ENCODE measurements at regions not wholly inside any gene's neighbourhood (a gene's known extent, or its start where the extent isn't known, plus 50 kb on each side); places are given as distances from the start of the nearest gene placed in this dataset.
A peak's percentile ranks its signal among the peaks of the same experiment; 100 is the strongest.
"Not testable (repeated sequence)": the region's sequence is repeated elsewhere in the genome, so short reads cannot be mapped to it uniquely, and the experiment has no call there.

DNA sequence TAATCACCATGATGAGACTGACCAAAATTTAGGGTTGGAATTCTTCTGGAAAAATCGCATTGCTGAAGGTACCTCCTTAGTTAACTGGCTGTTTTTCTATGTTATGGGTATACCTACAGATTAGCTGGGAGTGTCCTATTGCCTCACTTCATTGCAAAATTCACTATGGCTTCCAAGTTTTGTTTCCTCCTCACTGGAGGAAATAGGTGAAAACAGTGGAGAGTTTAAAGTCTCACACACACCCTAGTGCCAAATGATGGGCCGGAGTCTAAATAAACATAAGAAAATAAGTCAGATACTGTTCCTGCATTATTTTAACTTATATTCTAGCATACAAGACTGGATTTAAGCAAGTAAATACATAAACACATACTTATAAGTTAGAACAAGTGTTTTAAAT, 98.2 kb downstream of the AHR start:
- no peak for DNase-seq

GRCh38 chr7:17401791-17402627, 103.6 kb downstream of the AHR start:
- no peak for DNase-seq

DNA sequence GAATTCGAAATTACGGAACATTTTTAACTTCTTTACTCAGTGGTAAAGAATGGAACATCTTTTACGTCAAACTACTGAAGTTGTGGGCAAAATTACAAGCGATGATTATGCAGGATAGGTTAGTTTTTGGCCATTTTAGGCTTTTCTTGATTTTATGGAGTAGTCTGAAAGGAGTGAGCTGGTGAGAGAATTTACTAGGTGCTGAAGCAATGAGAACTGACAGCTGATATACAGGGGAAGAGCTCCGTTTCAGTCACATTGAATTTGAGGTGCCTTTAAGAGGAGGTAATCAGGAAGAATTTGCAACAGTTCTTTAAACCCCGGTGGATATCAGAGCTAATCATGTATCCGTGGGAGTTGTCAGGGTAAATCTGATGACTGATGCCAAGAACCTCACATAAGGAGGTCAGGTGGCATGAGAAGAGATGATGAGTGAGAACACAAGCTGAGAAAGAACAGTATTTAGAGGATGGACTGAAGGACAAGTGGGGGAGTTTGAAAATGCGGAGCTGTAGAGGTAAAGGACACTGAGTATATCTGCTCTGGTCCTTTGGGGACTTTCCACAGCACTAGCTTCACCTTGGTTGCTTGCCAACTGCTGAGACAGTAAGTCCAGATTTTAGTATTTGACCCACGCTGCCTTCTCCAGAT, 104.3 kb downstream of the AHR start:
- DNase-seq, result no peak

GRCh38 chr7:17404006-17404405, 105.6 kb downstream of the AHR start:
- no peak for DNase-seq

- DNase-seq, result no peak
Measured at GRCh38 chr7:17405786-17406185, 107.3 kb downstream of the AHR start.

DNA sequence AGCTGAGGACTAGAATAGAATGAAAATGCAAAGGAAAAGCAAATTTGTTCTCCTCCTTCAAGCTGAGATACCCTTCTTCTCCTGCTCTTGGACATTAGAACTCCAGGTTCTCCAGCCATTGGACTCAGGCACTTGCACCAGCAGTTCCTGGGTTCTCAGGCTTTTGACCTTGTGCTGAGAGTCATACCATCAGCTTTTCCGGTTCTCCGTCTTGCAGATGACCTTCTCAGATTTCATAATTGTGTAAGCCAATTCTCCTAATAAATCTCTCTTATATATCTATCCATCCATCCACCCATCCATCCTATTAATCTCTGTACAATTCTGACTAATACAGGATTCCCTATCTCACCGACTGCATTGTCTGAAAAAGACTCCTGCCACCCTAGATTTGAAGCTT, 108.3 kb downstream of the AHR start:
- DNase-seq, result no peak

DNA sequence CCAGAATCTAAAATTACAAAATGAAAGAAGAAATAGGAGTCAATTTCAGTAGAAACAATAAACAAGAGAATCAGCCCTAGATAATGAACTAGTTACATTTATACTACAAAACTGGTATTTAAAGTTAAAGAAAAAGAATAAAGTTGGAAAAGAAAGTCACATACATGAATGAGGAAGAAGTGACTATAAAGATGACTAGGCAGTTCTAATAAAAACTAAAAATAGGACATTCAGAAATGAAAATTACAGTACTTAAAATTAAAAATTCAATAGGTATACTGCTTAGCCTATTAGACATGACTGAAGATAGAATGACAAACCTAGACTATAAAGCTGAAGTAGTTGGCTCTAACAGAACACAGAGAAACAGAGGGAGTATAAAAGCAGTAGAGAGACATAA, 108.8 kb downstream of the AHR start:
- DNase-seq, result no peak

DNA sequence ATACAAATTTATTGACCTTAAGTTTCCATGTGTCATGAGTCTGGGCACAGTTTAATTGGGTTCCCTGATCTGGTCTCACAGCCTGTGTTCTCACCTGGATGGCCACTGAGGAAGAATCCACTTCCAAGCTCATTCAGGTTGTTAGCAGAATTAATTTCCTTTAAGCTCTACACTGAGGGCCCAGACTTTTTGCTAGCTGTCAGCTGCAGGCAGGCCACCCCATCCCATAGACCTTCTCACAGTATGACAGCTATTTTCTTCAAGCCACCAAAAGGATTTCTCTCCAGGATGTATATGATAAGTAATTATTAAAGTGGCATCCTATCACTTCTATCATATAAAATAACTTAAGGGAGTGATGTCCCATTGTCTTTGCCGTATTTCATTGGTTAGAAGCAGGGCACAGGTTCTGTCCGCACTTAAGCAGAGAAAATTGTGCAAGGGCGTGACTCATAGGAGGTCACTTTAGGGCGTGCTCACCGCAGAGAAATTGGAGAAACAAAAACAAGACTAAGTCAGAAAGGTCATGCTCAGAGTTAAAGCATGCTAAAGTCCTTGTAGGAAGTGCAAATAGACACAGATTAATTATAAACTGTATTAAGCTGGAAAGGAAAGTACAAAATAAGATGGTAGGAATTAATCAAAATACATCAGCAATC, 109.9 kb downstream of the AHR start:
- peak; percentile 29 for DNase-seq

DNA sequence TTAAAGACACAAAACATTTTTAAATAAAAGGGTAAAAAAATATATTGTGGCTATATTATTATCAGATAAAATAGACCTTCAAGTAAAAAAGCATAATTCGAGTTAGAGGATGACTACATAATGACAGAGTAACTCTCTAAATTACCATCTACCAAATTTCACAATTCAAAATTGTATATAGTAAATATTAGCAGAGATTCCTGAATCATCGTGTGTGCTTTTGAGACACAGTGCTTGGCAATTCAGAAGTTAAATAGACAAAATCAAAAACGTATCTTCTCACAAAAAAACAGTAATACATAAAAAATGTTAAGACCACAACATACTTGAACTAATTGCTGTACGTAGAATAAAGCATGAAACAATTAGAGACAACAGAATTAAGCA, 110.4 kb downstream of the AHR start:
- no peak for DNase-seq

DNA sequence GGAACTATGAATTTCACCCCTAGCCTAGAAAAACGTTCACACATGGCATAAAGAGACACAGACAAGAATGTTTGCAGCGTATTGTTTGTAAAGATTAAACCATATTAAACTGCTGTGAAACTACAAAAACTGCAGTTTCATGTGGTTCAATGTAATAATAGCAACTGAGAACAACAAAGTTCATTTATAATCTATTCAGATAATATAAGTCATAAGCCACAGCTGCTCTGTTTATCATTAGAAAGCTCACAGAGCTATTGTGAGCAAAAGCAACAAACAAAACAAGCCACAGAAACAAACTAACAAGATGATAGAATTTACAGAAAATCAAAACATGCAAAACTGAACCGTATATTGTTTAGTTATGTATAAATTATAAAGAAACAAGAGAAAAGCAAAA, 113.5 kb downstream of the AHR start:
- DNase-seq, result no peak

GRCh38 chr7:17412883-17413282, 114.4 kb downstream of the AHR start:
- no peak for DNase-seq

DNA sequence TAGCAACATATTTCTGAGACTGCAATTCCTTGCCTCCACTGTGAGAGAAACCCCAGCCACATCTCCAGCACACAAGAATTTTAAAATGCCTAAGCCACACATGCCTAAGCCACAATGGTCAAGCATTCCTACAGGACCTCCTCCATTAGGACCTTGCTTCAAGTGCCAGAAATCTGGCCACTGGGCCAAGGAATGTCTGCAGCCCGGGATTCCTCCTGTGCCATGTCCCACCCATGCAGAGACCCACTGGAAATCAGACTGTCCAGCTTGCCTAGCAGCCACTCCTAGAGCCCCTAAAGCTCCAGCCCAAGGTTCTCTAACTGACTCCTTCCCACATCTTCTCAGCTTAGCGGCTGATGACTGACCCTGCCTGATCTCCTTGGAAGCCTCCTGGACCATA, 117.5 kb downstream of the AHR start:
- DNase-seq, result no peak

DNA sequence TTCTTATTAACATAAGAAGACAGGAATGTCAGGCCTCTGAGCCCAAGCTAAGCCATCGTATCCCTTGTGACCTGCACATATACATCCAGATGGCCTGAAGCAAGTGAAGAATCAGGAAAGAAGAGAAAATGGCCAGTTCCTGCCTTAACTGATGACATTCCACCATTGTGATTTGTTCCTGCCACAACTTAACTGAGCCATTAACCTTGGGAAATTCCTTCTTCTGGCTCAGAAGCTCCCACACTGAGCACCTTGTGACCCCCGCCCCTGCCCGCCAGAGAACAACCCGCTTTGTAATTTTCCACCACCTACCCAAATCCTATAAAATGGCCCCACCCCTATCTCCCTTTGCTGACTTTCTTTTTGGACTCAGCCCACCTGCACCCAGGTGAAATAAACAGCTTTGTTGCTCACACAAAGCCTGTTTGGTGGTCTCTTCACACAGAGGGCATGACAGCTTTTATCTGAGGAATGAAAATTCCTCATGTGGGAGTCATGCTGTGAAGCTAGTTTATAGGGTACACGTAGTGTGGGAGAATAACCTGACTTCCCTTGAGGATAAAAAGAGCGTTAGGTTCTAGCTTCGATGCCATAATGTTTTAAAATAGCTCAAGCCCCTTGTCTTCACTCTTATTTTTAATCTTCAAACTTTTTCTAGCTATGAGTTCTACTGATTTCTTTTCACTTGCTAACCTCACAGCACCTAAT, 122.0 kb downstream of the AHR start:
- not testable (repeated sequence) for DNase-seq

GRCh38 chr7:17421941-17422340, 123.5 kb downstream of the AHR start:
- no peak for DNase-seq

GRCh38 chr7:17422966-17423365, 124.5 kb downstream of the AHR start:
- DNase-seq, result no peak

DNA sequence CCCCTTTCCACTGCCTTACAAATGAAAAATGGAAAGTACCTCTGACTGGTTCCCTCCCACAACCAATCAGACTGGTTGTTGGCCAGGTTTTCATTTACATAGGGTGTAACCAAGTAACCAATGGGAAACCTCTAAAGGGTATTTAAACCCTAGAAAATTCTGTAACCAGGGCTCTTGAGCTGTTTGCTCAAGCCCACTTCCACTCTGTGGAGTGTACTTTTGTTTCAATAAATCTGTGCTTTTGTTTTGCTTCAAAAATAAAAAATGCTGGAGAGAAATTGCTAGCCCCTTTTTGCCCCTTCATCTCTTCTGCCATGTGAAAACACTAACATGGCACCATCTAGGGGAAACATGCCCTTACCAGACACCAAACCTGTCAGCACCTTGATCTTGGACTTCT, 129.5 kb downstream of the AHR start:
- no peak for DNase-seq

- no peak for DNase-seq
Measured at GRCh38 chr7:17429579-17429978, 131.1 kb downstream of the AHR start.

- DNase-seq, result no peak
Measured at GRCh38 chr7:17432793-17433192, 134.3 kb downstream of the AHR start.

- DNase-seq, result no peak
Measured at GRCh38 chr7:17434191-17434590, 135.7 kb downstream of the AHR start.

DNA sequence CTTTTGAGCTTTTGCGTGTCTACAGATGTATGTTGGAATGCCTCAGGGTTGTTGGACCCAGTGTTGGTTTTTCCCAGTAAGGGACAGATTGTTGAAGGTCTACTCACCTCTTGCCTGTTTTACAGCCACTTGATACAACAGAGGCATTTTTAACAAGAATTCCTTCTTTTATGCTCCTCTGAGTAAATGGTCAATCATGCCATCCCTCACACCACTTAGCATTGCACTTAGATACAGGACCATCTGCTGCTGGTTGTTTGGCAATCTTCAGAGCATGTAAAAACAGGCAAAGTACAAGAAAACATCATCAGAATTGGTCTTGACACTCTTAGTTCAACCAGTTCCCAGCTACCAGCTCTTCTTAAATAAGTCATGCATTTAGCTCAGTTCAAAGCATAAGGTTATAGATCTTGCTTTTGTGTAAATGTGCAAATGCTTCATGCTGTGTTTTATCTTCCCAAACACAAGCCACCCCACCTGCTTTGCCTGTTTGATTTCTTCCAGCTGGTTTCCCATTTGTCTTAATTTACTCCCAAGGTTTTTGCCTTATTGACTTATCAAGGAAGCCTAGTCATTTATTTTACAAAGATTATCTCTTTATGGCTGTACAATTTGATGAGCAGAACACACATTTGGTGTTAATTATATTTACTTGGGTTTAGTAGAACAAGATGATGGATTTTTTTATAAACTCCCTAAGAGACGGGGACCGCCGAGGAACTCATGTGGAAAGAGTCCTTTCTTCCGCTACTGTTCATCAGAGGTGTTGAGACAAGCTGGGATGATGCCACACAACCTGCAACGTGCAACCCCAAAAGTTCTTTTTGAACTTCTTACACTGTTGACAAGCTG, 136.6 kb downstream of the AHR start:
- DNase-seq, result no peak

- no peak for DNase-seq
Measured at GRCh38 chr7:17436126-17436525, 137.7 kb downstream of the AHR start.

- DNase-seq, result no peak
Measured at GRCh38 chr7:17437586-17437985, 139.1 kb downstream of the AHR start.

Data from T1000 (cell line).